ENCODE measurements at regions not wholly inside any gene's neighbourhood (a gene's known extent, or its start where the extent isn't known, plus 50 kb on each side); places are given as distances from the start of the nearest gene placed in this dataset.

GRCh38 chr1:34441259-34442069, 264.8 kb downstream of the C1orf94 start:
- no peak overlapping the region for H2AFZ ChIP-seq
- TF ChIP-seq EZH2 (IDR thresholded peaks at IDR 0.05; ENCODE audit: insufficient read depth, poor library complexity, severe bottlenecking) (no peak), EZH2phosphoT487 (IDR thresholded peaks at IDR 0.05; ENCODE audit: insufficient read depth, low read depth) (no peak)
- H3K9me3 ChIP-seq (ENCODE audit: low read depth) = no peaks in the 10 kb centered on the region
- H3K79me2 ChIP-seq (ENCODE audit: insufficient read depth) = no peaks in the 10 kb centered on the region
- H3K9ac ChIP-seq = no peak overlapping the region
- H3K27me3 ChIP-seq (replicated peaks; ENCODE audit: insufficient read depth) = peaks cover 26% of the 10 kb centered on the region
- in situ Hi-C loops (cut with MboI) = no loop called here
- 22 to 23% methylated on average over 19 of the region's 19 CpGs for WGBS, 2 experiments (ENCODE audit: low coverage in 1 of 2, low lambda C conversion rate in 2 of 2, missing lambda C conversion rate in 2 of 2)
- H3F3A ChIP-seq (ENCODE audit: insufficient read depth) = no peaks in the 10 kb centered on the region
- H3K4me1 ChIP-seq (ENCODE audit: insufficient read depth) = no peaks in the 10 kb centered on the region
- H3K4me2 ChIP-seq (ENCODE audit: unreplicated experiment) = no peak overlapping the region
- no peak for DNase-seq
- no peaks in the 10 kb centered on the region for H3K36me3 ChIP-seq (ENCODE audit: low read depth)
- H3K27ac ChIP-seq = no peak overlapping the region
- no peaks in the 10 kb centered on the region for H4K20me1 ChIP-seq (ENCODE audit: insufficient read depth)
- H3K9me2 ChIP-seq (ENCODE audit: insufficient read depth) = no peaks in the 10 kb centered on the region
- H3K4me3 ChIP-seq = no peak overlapping the region

- Histone ChIP-seq H3K27me3 (replicated peaks; ENCODE audit: insufficient read depth) (no peaks in the 10 kb centered on the region; the same call in none of the 2 replicates), H3K4me1 (ENCODE audit: insufficient read depth) (no peaks in the 10 kb centered on the region), H3K79me2 (ENCODE audit: insufficient read depth) (no peaks in the 10 kb centered on the region), H3K27ac (no peak overlapping the region), H2AFZ (no peak overlapping the region), H3K4me2 (ENCODE audit: unreplicated experiment) (no peak overlapping the region), H3K9me2 (ENCODE audit: insufficient read depth) (no peaks in the 10 kb centered on the region), H3F3A (ENCODE audit: insufficient read depth) (no peaks in the 10 kb centered on the region), H3K9ac (no peak overlapping the region), H4K20me1 (ENCODE audit: insufficient read depth) (no peaks in the 10 kb centered on the region), H3K4me3 (no peak overlapping the region), H3K9me3 (ENCODE audit: low read depth) (no peaks in the 10 kb centered on the region), H3K36me3 (ENCODE audit: low read depth) (no peaks in the 10 kb centered on the region)
- WGBS, 2 experiments (ENCODE audit: low coverage in 1 of 2, low lambda C conversion rate in 2 of 2, missing lambda C conversion rate in 2 of 2) = 3 to 4% methylated on average over 2 of the region's 2 CpGs
- DNase-seq = no peak
- no peak for TF ChIP-seq EZH2phosphoT487 (IDR thresholded peaks at IDR 0.05; ENCODE audit: insufficient read depth, low read depth)
- TF ChIP-seq EZH2 (IDR thresholded peaks at IDR 0.05; ENCODE audit: insufficient read depth, poor library complexity, severe bottlenecking) = no peak
- in situ Hi-C loops (cut with MboI) = no loop called here
Measured at GRCh38 chr1:34444516-34444915, 267.8 kb downstream of the C1orf94 start.

DNA sequence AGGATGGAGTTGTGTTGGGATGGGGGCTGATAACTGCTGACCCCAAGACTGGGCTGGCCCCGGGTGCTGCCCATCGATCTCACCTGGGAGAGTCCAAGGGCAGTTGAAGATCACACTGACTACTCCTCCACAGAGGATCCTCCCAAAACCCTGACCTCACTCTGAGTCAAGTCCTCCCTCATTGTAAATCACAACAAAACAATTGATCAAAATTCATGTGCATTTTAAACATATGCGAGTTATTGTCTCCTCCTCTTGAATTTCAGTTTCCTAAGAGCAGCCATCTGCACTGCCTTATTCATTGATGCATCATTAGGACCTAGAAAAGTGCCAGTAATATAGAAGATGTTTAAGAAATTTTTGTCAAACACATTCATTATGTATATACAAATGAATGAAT, 273.6 kb downstream of the C1orf94 start:
- TF ChIP-seq EZH2 (IDR thresholded peaks at IDR 0.05; ENCODE audit: insufficient read depth, poor library complexity, severe bottlenecking) (no peak), EZH2phosphoT487 (IDR thresholded peaks at IDR 0.05; ENCODE audit: insufficient read depth, low read depth) (no peak)
- Histone ChIP-seq H2AFZ (no peak overlapping the region), H4K20me1 (ENCODE audit: insufficient read depth) (no peaks in the 10 kb centered on the region), H3K36me3 (ENCODE audit: low read depth) (no peaks in the 10 kb centered on the region), H3K9me2 (ENCODE audit: insufficient read depth) (no peaks in the 10 kb centered on the region), H3K4me3 (no peak overlapping the region), H3K79me2 (ENCODE audit: insufficient read depth) (no peaks in the 10 kb centered on the region), H3F3A (ENCODE audit: insufficient read depth) (no peaks in the 10 kb centered on the region), H3K27me3 (replicated peaks; ENCODE audit: insufficient read depth) (no peaks in the 10 kb centered on the region; the same call in 1 of the 2 replicates), H3K4me2 (ENCODE audit: unreplicated experiment) (no peak overlapping the region), H3K27ac (no peak overlapping the region), H3K9me3 (ENCODE audit: low read depth) (no peaks in the 10 kb centered on the region), H3K9ac (no peak overlapping the region), H3K4me1 (ENCODE audit: insufficient read depth) (no peaks in the 10 kb centered on the region)
- in situ Hi-C loops (cut with MboI) = no loop called here
- WGBS, 2 experiments (ENCODE audit: low coverage in 1 of 2, low lambda C conversion rate in 2 of 2, missing lambda C conversion rate in 2 of 2) = 46 to 51% methylated on average over 3 of the region's 3 CpGs
- no peak for DNase-seq

GRCh38 chr1:34452451-34452850, 275.7 kb downstream of the C1orf94 start:
- no peaks in the 10 kb centered on the region for H3K36me3 ChIP-seq (ENCODE audit: low read depth)
- H3K9me2 ChIP-seq (ENCODE audit: insufficient read depth) = no peaks in the 10 kb centered on the region
- no peaks in the 10 kb centered on the region for H3F3A ChIP-seq (ENCODE audit: insufficient read depth)
- no peak overlapping the region for H3K9ac ChIP-seq
- WGBS, 2 experiments (ENCODE audit: low coverage in 1 of 2, low lambda C conversion rate in 2 of 2, missing lambda C conversion rate in 2 of 2) = 43 to 64% methylated on average over 2 of the region's 2 CpGs
- H3K27ac ChIP-seq = no peak overlapping the region
- H3K9me3 ChIP-seq (ENCODE audit: low read depth) = no peaks in the 10 kb centered on the region
- H3K4me3 ChIP-seq = no peak overlapping the region
- TF ChIP-seq EZH2phosphoT487 (IDR thresholded peaks at IDR 0.05; ENCODE audit: insufficient read depth, low read depth) = no peak
- TF ChIP-seq EZH2 (IDR thresholded peaks at IDR 0.05; ENCODE audit: insufficient read depth, poor library complexity, severe bottlenecking) = no peak
- H4K20me1 ChIP-seq (ENCODE audit: insufficient read depth) = no peaks in the 10 kb centered on the region
- H3K4me2 ChIP-seq (ENCODE audit: unreplicated experiment) = no peak overlapping the region
- no peak overlapping the region for H2AFZ ChIP-seq
- peaks cover 6% of the 10 kb centered on the region; the same call in 1 of the 2 replicates for H3K27me3 ChIP-seq (replicated peaks; ENCODE audit: insufficient read depth)
- DNase-seq = no peak
- in situ Hi-C loops (cut with MboI) = no loop called here
- no peaks in the 10 kb centered on the region for H3K79me2 ChIP-seq (ENCODE audit: insufficient read depth)
- H3K4me1 ChIP-seq (ENCODE audit: insufficient read depth) = no peaks in the 10 kb centered on the region
